ENCODE measurements at regions not wholly inside any gene's neighbourhood (a gene's known extent, or its start where the extent isn't known, plus 50 kb on each side); places are given as distances from the start of the nearest gene placed in this dataset.

GRCh38 chr15:59886441-59886840 is 117.7 kb upstream of the FOXB1 start:
- TF ChIP-seq CTCF (conservative IDR thresholded peaks at IDR 0.05), result no peak
- TF ChIP-seq ZFX (IDR thresholded peaks at IDR 0.05), result no peak
